ENCODE measurements at regions not wholly inside any gene's neighbourhood (a gene's known extent, or its start where the extent isn't known, plus 50 kb on each side); places are given as distances from the start of the nearest gene placed in this dataset.

- TF ChIP-seq, protein P1, sequence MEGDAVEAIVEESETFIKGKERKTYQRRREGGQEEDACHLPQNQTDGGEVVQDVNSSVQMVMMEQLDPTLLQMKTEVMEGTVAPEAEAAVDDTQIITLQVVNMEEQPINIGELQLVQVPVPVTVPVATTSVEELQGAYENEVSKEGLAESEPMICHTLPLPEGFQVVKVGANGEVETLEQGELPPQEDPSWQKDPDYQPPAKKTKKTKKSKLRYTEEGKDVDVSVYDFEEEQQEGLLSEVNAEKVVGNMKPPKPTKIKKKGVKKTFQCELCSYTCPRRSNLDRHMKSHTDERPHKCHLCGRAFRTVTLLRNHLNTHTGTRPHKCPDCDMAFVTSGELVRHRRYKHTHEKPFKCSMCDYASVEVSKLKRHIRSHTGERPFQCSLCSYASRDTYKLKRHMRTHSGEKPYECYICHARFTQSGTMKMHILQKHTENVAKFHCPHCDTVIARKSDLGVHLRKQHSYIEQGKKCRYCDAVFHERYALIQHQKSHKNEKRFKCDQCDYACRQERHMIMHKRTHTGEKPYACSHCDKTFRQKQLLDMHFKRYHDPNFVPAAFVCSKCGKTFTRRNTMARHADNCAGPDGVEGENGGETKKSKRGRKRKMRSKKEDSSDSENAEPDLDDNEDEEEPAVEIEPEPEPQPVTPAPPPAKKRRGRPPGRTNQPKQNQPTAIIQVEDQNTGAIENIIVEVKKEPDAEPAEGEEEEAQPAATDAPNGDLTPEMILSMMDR (IDR thresholded peaks at IDR 0.05; ENCODE audit: low read depth, low read length, missing control alignments) = no peak
- no peak overlapping the region for H3K4me3 ChIP-seq (ENCODE audit: low read depth, low read length)
- no peak for DNase-seq (ENCODE audit: low read depth)
Observed at GRCh38 chr1:5740450-5740849, 251.8 kb downstream of the NPHP4 start.

DNA sequence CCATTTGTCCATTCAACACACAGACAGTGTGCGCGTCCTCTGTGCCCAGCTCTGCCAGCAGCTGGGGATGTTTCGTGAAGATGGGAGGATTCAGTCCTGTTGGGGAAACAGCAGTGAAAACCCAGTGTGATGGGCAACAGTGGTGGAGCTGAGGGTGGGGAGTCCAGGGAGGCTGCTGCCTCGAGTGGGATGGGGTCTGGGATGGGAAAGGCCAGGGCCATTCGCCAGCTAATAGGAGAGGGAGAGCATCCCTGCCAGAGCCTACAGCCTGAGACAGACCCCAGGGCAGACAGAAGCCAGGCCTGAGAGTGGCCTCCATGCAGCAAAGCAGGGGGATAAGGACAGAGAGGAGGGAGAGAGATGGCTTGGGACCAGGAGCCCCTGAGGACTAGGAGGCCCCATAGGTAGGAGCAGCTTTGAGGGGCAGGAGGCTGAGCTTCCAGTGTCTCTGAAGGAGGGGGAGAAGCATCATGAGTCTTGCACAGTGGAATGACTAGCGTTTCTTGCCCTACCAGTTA is 252.6 kb downstream of the NPHP4 start:
- H3K4me3 ChIP-seq (ENCODE audit: low read depth, low read length) = no peak overlapping the region
- no peak for DNase-seq (ENCODE audit: low read depth)
- TF ChIP-seq, protein P1 (IDR thresholded peaks at IDR 0.05; ENCODE audit: low read depth, low read length, missing control alignments) = no peak

DNA sequence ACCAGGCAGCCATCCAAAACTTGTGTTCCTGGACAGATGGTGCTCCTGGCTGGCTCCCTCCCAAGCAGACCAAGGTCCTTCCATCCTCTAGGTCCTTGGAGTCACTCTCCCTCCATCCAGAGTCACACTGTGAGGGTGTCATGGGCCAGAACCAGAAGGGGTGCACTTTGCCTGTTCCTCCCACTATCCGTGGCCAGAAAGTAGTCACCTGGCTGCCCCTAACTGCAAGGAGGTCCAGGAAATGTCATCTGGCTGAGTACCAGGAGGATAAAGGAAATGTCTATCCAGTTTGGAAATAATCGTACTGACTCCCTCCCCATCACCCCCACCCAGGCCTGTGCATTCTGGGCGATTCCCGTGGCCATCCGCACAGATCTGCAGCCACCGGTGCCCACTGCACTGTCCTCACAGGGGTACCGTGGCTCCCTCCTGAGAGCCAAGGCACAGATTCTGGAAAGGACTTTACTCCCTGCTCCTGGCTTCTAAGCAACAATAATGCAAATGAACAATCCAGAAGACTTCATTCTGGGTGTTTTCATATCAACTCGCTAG is 253.2 kb downstream of the NPHP4 start:
- no peak overlapping the region for H3K4me3 ChIP-seq (ENCODE audit: low read depth, low read length)
- TF ChIP-seq, protein P1 (IDR thresholded peaks at IDR 0.05; ENCODE audit: low read depth, low read length, missing control alignments) = no peak
- no peak for DNase-seq (ENCODE audit: low read depth)

DNA sequence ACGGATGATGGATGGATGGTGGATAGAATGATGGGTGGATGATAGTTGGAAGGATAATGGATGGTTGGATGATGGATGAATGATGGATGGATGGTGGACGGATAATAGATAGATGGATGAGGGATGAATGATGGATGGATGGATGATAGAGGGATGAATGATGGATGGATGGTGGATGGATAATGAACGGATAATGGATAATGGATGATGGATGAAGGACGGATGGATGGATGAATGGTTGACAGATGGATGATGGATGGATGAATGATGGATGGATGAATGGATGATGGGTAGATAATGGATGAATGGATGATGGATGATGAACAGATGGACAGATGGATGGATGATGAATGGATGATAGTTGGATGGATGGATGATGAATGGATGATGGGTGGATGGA is 255.1 kb downstream of the NPHP4 start:
- DNase-seq (ENCODE audit: low read depth) = no peak
- no peak overlapping the region for H3K4me3 ChIP-seq (ENCODE audit: low read depth, low read length)
- TF ChIP-seq, protein P1 (IDR thresholded peaks at IDR 0.05; ENCODE audit: low read depth, low read length, missing control alignments) = no peak

DNA sequence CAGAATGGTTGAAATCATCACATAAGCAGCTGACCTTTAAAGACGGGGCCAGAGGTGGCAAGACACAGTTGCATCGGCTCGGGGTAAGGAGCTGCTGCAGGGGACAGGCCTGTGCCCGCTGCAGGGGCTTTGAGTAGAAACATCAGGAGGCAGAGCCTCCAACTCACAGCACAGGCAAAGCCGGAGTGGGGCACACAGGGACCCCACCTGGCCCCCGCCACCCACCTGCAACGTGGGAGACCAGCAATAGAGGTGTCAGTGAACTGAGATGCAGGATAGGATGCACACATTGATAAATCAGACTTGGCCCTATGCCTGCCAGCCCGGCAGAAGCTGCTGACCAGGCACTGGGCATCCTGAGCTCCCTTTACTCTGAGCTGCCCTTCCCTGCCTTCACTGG is 257.2 kb downstream of the NPHP4 start:
- no peak for DNase-seq (ENCODE audit: low read depth)
- TF ChIP-seq, protein P1 (IDR thresholded peaks at IDR 0.05; ENCODE audit: low read depth, low read length, missing control alignments) = no peak
- H3K4me3 ChIP-seq (ENCODE audit: low read depth, low read length) = no peak overlapping the region

DNA sequence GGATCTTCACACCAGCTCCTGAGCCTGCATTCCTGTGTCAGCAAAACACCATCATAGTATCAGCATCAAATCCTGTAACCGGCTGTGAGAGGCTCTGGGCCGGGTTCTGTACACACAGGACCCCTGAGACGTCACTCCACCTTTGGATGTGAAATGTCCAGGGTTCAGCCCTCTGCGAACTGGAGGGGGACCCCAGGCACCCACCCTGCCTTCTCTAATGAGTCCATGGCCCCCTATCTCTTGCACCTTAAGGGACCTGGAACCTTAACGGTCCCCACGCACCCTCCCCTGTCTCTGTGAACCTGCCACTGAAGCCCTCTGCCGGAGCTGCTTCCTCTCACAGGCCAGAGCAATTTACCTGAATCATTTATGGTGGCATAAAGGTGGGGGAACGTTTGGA is 257.8 kb downstream of the NPHP4 start:
- TF ChIP-seq, protein P1 (IDR thresholded peaks at IDR 0.05; ENCODE audit: low read depth, low read length, missing control alignments) = no peak
- no peak for DNase-seq (ENCODE audit: low read depth)

DNA sequence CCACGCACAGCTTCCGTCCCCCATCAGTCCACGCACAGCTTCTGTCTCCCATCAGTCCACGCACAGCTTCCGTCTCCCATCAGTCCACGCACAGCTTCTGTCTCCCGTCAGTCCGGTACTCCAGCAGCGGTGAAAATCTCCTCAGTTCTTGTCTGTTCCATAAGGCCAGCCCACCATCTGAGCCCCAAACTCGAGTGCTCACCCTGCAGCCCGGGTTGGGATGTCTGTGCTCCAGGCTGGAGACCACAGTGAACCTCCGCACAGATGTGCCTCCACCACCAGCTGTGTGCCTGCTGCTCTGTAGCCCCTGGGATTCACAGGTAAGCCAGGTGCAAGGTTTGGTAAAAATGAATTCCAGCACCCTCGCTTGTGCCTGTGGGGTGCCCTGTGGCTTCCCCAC is 258.6 kb downstream of the NPHP4 start:
- TF ChIP-seq, protein P1 (IDR thresholded peaks at IDR 0.05; ENCODE audit: low read depth, low read length, missing control alignments) = no peak
- no peak overlapping the region for H3K4me3 ChIP-seq (ENCODE audit: low read depth, low read length)
- DNase-seq (ENCODE audit: low read depth) = no peak

More for the DNA sequence above, 257.8 kb downstream of the NPHP4 start:
- no peak overlapping the region for H3K4me3 ChIP-seq (ENCODE audit: low read depth, low read length)

Data from GM12864 (cell line).